ENCODE measurements at regions not wholly inside any gene's neighbourhood (a gene's known extent, or its start where the extent isn't known, plus 50 kb on each side); places are given as distances from the start of the nearest gene placed in this dataset.

GRCh38 chr2:22167256-22167655 lies 1043.5 kb downstream of the TDRD15 start:
- TF ChIP-seq SIN3A (IDR thresholded peaks at IDR 0.05; ENCODE audit: borderline replicate concordance, insufficient read depth, low read depth, low read length), result no peak
- no peak for TF ChIP-seq CTCF (IDR thresholded peaks at IDR 0.05)

Data from Panc1 (cell line).